ENCODE measurements at regions not wholly inside any gene's neighbourhood (a gene's known extent, or its start where the extent isn't known, plus 50 kb on each side); places are given as distances from the start of the nearest gene placed in this dataset.

GRCh38 chr2:34102339-34102738, 503.2 kb upstream of the FAM98A start:
- H3K9me3 Mint-ChIP-seq = no peaks in the 10 kb centered on the region
- H3K36me3 Mint-ChIP-seq = no peaks in the 10 kb centered on the region
- ChIA-PET CTCF (no interaction called here), POLR2A (interaction anchor here (0.9 kb wide), 1 partner anchor 896 kb away, joined by 3 read pairs; no protein-coding TSS in a partner anchor)
- H3K27ac Mint-ChIP-seq = no peak overlapping the region
- TF ChIP-seq EMX1 (CRISPR knock-in tag; IDR thresholded peaks at IDR 0.05) (no peak), PRDM15 (CRISPR knock-in tag; IDR thresholded peaks at IDR 0.05) (no peak), FOXJ3 (CRISPR knock-in tag; IDR thresholded peaks at IDR 0.05; ENCODE audit: borderline replicate concordance) (no peak), E2F1 (CRISPR knock-in tag; IDR thresholded peaks at IDR 0.05) (no peak), ZNF396 (CRISPR knock-in tag; IDR thresholded peaks at IDR 0.05; ENCODE audit: borderline replicate concordance) (no peak), ATF3 (CRISPR knock-in tag; conservative IDR thresholded peaks at IDR 0.05) (no peak), ZNF263 (CRISPR knock-in tag; IDR thresholded peaks at IDR 0.05; ENCODE audit: low read depth) (no peak), FOXP4 (CRISPR knock-in tag; IDR thresholded peaks at IDR 0.05) (no peak), USF2 (CRISPR knock-in tag; IDR thresholded peaks at IDR 0.05) (no peak), ZSCAN18 (CRISPR knock-in tag; IDR thresholded peaks at IDR 0.05) (no peak), E2F4 (CRISPR knock-in tag; IDR thresholded peaks at IDR 0.05; ENCODE audit: borderline replicate concordance, low read depth) (no peak)
- ATAC-seq (no peak), DNase-seq (ENCODE audit: low spot score) (no peak)
- no peaks in the 10 kb centered on the region for H3K27me3 Mint-ChIP-seq (ENCODE audit: low read depth)
- no peak overlapping the region for H3K4me3 Mint-ChIP-seq
- H3K4me1 Mint-ChIP-seq = peaks cover 11% of the 10 kb centered on the region

GRCh38 chr2:34099377-34099776, 500.3 kb upstream of the FAM98A start:
- ATAC-seq (no peak), DNase-seq (ENCODE audit: low spot score) (no peak)
- TF ChIP-seq TP53 (CRISPR knock-in tag; IDR thresholded peaks at IDR 0.05) (no peak), IRF1 (CRISPR knock-in tag; IDR thresholded peaks at IDR 0.05) (no peak), ZNF425 (CRISPR knock-in tag; conservative IDR thresholded peaks at IDR 0.05) (no peak), JUN (CRISPR knock-in tag; IDR thresholded peaks at IDR 0.05) (no peak)
- ChIA-PET POLR2A (no interaction called here), CTCF (no interaction called here)
- Mint-ChIP-seq H3K9me3 (no peaks in the 10 kb centered on the region), H3K27ac (no peak overlapping the region), H3K4me1 (peaks cover 8% of the 10 kb centered on the region), H3K27me3 (ENCODE audit: low read depth) (no peaks in the 10 kb centered on the region), H3K4me3 (no peak overlapping the region), H3K36me3 (no peaks in the 10 kb centered on the region)

Data from WTC11 (cell line).